IgD-negative memory B cell (primary cell): ENCODE measurements at regions not wholly inside any gene's neighbourhood (a gene's known extent, or its start where the extent isn't known, plus 50 kb on each side); places are given as distances from the start of the nearest gene placed in this dataset.
"Not testable (repeated sequence)": the region's sequence is repeated elsewhere in the genome, so short reads cannot be mapped to it uniquely, and the experiment has no call there.

Experiments used
- H3K27ac Mint-ChIP-seq, 3 donors: one replicate each; pipeline ENCODE4 v1.8.0; 2020 to 2022; ENCODE audit warnings: mild to moderate bottlenecking in 3 of 3, mixed read lengths in 3 of 3, moderate library complexity in 1 of 3
- H3K27me3 Mint-ChIP-seq: one replicate; pipeline ENCODE4 v1.8.0; 2021; ENCODE audit warnings: mixed read lengths
- H3K36me3 Mint-ChIP-seq: one replicate; pipeline ENCODE4 v1.8.0; 2020; ENCODE audit warnings: mild to moderate bottlenecking, mixed read lengths
- H3K4me1 Mint-ChIP-seq, 3 donors: one replicate each; pipeline ENCODE4 v1.8.0; 2020 to 2022; ENCODE audit warnings: mixed read lengths in 3 of 3, mild to moderate bottlenecking in 1 of 3
- H3K4me3 Mint-ChIP-seq, 4 donors: one replicate each; pipeline ENCODE4 v1.8.0; 2020 to 2022; ENCODE audit warnings: mild to moderate bottlenecking in 4 of 4, mixed read lengths in 4 of 4, moderate library complexity in 3 of 4
- H3K9me3 Mint-ChIP-seq, 3 donors: one replicate each; pipeline ENCODE4 v1.8.0; 2020 to 2021; ENCODE audit warnings: mixed read lengths in 3 of 3, mild to moderate bottlenecking in 1 of 3

DNA sequence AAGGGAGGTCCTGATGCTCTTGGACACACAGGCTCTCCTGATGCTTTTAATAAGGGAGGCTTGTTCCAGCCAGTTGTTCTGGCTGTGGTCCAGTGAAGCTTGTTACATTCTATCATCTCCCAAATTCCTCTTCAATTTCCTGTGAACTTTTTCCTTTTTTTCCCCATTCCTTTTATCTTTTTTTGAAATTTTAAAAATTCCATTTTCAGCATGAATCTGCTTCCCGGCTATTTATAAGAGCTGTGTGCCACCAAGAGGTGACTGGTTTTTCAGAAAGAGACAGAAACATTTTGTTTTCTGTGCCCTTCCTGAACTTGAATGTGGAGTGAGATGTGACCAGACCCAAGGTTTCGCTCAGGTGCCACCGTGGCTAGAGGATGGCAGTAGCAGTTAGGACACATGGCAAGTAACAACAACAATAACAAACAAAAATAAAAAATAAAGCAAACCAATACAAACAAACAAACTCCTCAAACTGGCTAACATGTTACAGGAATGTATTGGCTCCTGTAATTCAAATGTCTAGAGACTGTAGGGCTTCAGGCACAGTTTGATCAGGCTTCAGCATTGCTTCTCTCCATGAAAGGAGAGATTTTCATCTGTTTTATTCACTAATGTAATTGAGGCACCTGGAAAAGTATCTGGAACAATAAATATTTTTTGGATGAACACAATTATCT lies 121.1 kb downstream of the BOD1 start:
- Mint-ChIP-seq H3K9me3 (peaks cover 0 to 2% (median 1%) of the 10 kb centered on the region in 3 donors), H3K27me3 (peaks cover 8% of the 10 kb centered on the region), H3K36me3 (peaks cover 2% of the 10 kb centered on the region), H3K4me3 (no peak overlapping the region), H3K4me1 (no peaks in the 10 kb centered on the region), H3K27ac (no peak overlapping the region)

GRCh38 chr5:173494446-173494845 lies 122.0 kb downstream of the BOD1 start:
- no peak overlapping the region for H3K27ac Mint-ChIP-seq
- H3K4me3 Mint-ChIP-seq = no peak overlapping the region
- H3K9me3 Mint-ChIP-seq = peaks cover 1 to 6% (median 2%) of the 10 kb centered on the region in 3 donors
- H3K36me3 Mint-ChIP-seq = peaks cover 2% of the 10 kb centered on the region
- H3K27me3 Mint-ChIP-seq = peaks cover 8% of the 10 kb centered on the region
- H3K4me1 Mint-ChIP-seq = no peaks in the 10 kb centered on the region

- Mint-ChIP-seq H3K27me3 (peaks cover 8% of the 10 kb centered on the region), H3K27ac (no peak overlapping the region)
Measured at GRCh38 chr5:173493846-173494245, 122.6 kb downstream of the BOD1 start.

GRCh38 chr5:173493040-173493439 lies 123.4 kb downstream of the BOD1 start:
- H3K4me1 Mint-ChIP-seq = no peaks in the 10 kb centered on the region
- no peak overlapping the region for H3K4me3 Mint-ChIP-seq
- H3K9me3 Mint-ChIP-seq = peaks cover 2 to 10% (median 4%) of the 10 kb centered on the region in 3 donors
- H3K27ac Mint-ChIP-seq = no peak overlapping the region
- peaks cover 2% of the 10 kb centered on the region for H3K36me3 Mint-ChIP-seq
- H3K27me3 Mint-ChIP-seq = peaks cover 8% of the 10 kb centered on the region

More at GRCh38 chr5:173493846-173494245, 122.6 kb downstream of the BOD1 start:
- H3K4me1 Mint-ChIP-seq = no peaks in the 10 kb centered on the region
- H3K36me3 Mint-ChIP-seq = peaks cover 2% of the 10 kb centered on the region
- peaks cover 2 to 10% (median 4%) of the 10 kb centered on the region in 3 donors for H3K9me3 Mint-ChIP-seq
- H3K4me3 Mint-ChIP-seq = no peak overlapping the region

DNA sequence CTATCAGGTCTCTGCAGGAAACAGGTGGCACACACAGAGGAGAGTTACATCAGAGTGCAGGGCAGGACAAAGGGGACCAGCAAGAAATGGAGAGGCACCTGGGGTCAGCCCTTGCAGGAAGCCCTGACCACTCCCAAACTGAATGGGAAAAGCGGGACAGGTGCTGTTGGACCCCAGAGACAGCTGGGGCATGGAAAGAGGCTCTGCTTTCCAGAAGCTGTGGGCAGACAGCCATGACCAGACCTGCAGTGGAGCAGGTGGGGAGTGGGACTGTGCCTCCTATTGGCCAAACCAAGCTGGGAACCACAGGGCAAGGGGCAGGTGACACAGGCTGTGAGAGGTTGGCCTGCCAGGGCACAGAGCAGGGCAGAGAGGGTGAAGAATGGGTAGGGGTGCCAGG lies 125.8 kb downstream of the BOD1 start:
- H3K27ac Mint-ChIP-seq = peak overlapping the region in 1 of 3 donors; percentile 64
- H3K9me3 Mint-ChIP-seq = peaks cover 4 to 10% (median 5%) of the 10 kb centered on the region in 3 donors
- no peak overlapping the region for H3K4me3 Mint-ChIP-seq
- peaks cover 8% of the 10 kb centered on the region for H3K27me3 Mint-ChIP-seq
- peaks cover 2% of the 10 kb centered on the region for H3K36me3 Mint-ChIP-seq
- H3K4me1 Mint-ChIP-seq = no peaks in the 10 kb centered on the region

- no peaks in the 10 kb centered on the region for H3K36me3 Mint-ChIP-seq
- peaks cover 0 to 2% (median 0%) of the 10 kb centered on the region in 3 donors for H3K4me1 Mint-ChIP-seq
- H3K27me3 Mint-ChIP-seq = peaks cover 8% of the 10 kb centered on the region
- H3K9me3 Mint-ChIP-seq = peaks cover 2 to 10% (median 3%) of the 10 kb centered on the region in 3 donors
- no peak overlapping the region for H3K27ac Mint-ChIP-seq
- no peak overlapping the region for H3K4me3 Mint-ChIP-seq
Measured at GRCh38 chr5:173488144-173488543, 128.3 kb downstream of the BOD1 start.

DNA sequence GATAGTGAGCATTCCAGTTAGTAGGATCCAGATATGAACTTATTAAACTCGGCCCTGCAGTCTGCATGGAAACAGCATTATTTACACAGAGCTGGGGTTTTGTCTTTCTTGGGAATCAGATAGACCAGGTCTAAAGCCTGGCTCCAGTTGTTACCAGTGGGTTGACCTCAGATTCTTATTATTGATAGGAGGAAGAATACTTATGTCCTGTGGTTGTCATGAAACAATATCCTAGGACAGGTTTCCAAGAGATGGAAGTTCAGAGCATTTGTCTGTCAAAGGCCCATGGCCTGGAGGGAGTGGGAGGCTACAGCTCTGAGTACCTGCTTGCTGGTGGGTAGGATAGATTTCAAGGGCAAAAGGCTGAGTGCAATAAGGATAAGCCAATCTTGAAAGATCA lies 129.2 kb downstream of the BOD1 start:
- Mint-ChIP-seq H3K27me3 (peaks cover 6% of the 10 kb centered on the region), H3K4me1 (peaks cover 0 to 2% (median 0%) of the 10 kb centered on the region in 3 donors), H3K9me3 (peaks cover 2 to 10% (median 3%) of the 10 kb centered on the region in 3 donors), H3K36me3 (no peaks in the 10 kb centered on the region), H3K4me3 (no peak overlapping the region), H3K27ac (no peak overlapping the region)

DNA sequence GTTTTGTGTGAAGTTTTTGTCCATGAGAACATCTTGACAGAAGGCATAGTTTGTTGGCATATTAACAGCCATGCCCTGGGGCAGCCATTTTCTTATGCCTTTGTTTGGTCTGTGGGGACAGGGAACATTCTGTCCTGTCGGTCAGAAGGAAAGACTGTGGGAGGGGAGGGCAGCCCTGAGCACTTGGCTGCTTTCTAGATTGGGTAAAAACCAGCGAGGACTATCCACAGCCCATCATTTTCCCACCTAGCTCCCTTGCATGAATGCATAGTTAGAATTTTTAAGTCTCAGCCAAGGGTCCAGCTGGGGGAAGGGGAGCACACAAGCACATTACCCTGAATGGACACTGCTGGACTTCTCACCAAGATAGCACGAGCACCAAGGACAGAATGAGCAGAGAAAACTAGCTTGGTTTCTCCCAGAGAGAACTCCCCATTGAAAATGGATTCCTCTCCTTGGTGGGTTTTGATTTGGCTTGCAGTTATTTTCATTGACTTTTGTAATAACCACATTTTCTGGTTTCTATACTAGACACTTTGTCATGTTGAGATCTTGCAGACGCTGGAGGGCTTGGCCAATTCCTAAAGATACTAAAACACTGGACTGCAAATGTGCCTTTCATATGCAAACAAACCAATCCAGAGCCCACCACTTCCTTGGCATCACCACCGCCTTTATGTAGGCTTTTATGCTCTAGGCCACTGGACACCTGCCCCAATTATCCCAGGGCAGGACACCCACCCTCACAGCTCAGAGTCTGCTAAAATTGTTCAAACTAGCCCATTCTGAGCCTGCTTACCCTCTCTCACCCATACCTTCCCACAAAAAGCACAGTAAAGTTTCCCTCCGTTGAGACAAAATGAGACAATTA lies 129.9 kb downstream of the BOD1 start:
- Mint-ChIP-seq H3K4me1 (peaks cover 0 to 2% (median 0%) of the 10 kb centered on the region in 3 donors), H3K9me3 (peaks cover 2 to 10% (median 3%) of the 10 kb centered on the region in 3 donors), H3K36me3 (no peaks in the 10 kb centered on the region), H3K4me3 (no peak overlapping the region), H3K27me3 (peaks cover 3% of the 10 kb centered on the region), H3K27ac (no peak overlapping the region)

- Mint-ChIP-seq H3K36me3 (no peaks in the 10 kb centered on the region), H3K9me3 (peaks cover 2 to 5% (median 3%) of the 10 kb centered on the region in 3 donors), H3K4me1 (peaks cover 0 to 2% (median 0%) of the 10 kb centered on the region in 3 donors)
Measured at GRCh38 chr5:173484569-173484968, 131.9 kb downstream of the BOD1 start.

GRCh38 chr5:173483599-173483998 lies 132.9 kb downstream of the BOD1 start:
- H3K4me1 Mint-ChIP-seq, H3K9me3 Mint-ChIP-seq, H3K36me3 Mint-ChIP-seq, H3K4me3 Mint-ChIP-seq, H3K27me3 Mint-ChIP-seq, H3K27ac Mint-ChIP-seq: not testable (repeated sequence)

More at GRCh38 chr5:173484569-173484968, 131.9 kb downstream of the BOD1 start:
- Mint-ChIP-seq H3K27ac (no peak overlapping the region), H3K4me3 (peak overlapping the region in 1 of 4 donors; percentile 20), H3K27me3 (no peaks in the 10 kb centered on the region)

GRCh38 chr5:173483160-173483559 lies 133.3 kb downstream of the BOD1 start:
- H3K9me3 Mint-ChIP-seq = peaks cover 0 to 3% (median 0%) of the 10 kb centered on the region in 3 donors
- H3K4me3 Mint-ChIP-seq = no peak overlapping the region
- H3K4me1 Mint-ChIP-seq = peaks cover 0 to 2% (median 0%) of the 10 kb centered on the region in 3 donors
- no peaks in the 10 kb centered on the region for H3K27me3 Mint-ChIP-seq
- H3K27ac Mint-ChIP-seq = no peak overlapping the region
- H3K36me3 Mint-ChIP-seq = no peaks in the 10 kb centered on the region

GRCh38 chr5:173481821-173482220 lies 134.6 kb downstream of the BOD1 start:
- peaks cover 0 to 2% (median 0%) of the 10 kb centered on the region in 3 donors for H3K4me1 Mint-ChIP-seq
- H3K27me3 Mint-ChIP-seq = no peaks in the 10 kb centered on the region
- no peak overlapping the region for H3K4me3 Mint-ChIP-seq
- peaks cover 0 to 3% (median 0%) of the 10 kb centered on the region in 3 donors for H3K9me3 Mint-ChIP-seq
- H3K27ac Mint-ChIP-seq = no peak overlapping the region
- no peaks in the 10 kb centered on the region for H3K36me3 Mint-ChIP-seq

- Mint-ChIP-seq H3K4me3 (no peak overlapping the region), H3K9me3 (peaks cover 0 to 5% (median 0%) of the 10 kb centered on the region in 3 donors), H3K27me3 (no peaks in the 10 kb centered on the region), H3K4me1 (peaks cover 0 to 2% (median 0%) of the 10 kb centered on the region in 3 donors), H3K27ac (no peak overlapping the region), H3K36me3 (no peaks in the 10 kb centered on the region)
Measured at GRCh38 chr5:173480896-173481295, 135.6 kb downstream of the BOD1 start.

GRCh38 chr5:173479711-173480110 lies 136.7 kb downstream of the BOD1 start:
- no peak overlapping the region for H3K4me3 Mint-ChIP-seq
- peaks cover 0 to 6% (median 0%) of the 10 kb centered on the region in 3 donors for H3K9me3 Mint-ChIP-seq
- H3K27me3 Mint-ChIP-seq = no peaks in the 10 kb centered on the region
- no peak overlapping the region for H3K27ac Mint-ChIP-seq
- no peaks in the 10 kb centered on the region for H3K36me3 Mint-ChIP-seq
- H3K4me1 Mint-ChIP-seq = no peaks in the 10 kb centered on the region

- Mint-ChIP-seq H3K9me3 (peaks cover 0 to 12% (median 0%) of the 10 kb centered on the region in 3 donors), H3K4me1 (no peaks in the 10 kb centered on the region), H3K27ac (no peak overlapping the region), H3K27me3 (no peaks in the 10 kb centered on the region), H3K4me3 (no peak overlapping the region), H3K36me3 (no peaks in the 10 kb centered on the region)
Measured at GRCh38 chr5:173477345-173478040, 139.0 kb downstream of the BOD1 start.
